CD8-positive, alpha-beta memory T cell (primary cell): ENCODE measurements at regions not wholly inside any gene's neighbourhood (a gene's known extent, or its start where the extent isn't known, plus 50 kb on each side); places are given as distances from the start of the nearest gene placed in this dataset.

Source experiments
- CTCF ChIA-PET: fragments of 350-600 bp; sonication (Branson Sonifier 250); formaldehyde crosslinking; loops from one replicate; lab custom pipeline; 2021; ENCODE audit warnings: antibody characterized with exemption; lab: Charles Lee
- POLR2A ChIA-PET: fragments of 350-600 bp; sonication (Branson Sonifier 250); formaldehyde crosslinking; loops from one replicate; lab custom pipeline; 2021; ENCODE audit warnings: antibody characterized with exemption; lab: Charles Lee
- DNase-seq, 5 donors: peaks; one replicate each; pipeline versions ENCODE4 v3.0.0 to v3.0.0-alpha.2; 2020 to 2022; ENCODE audit warnings: mixed read lengths in 1 of 5
- H3K27ac ChIP-seq: one replicate; pipeline ENCODE4 v1.7.0; 2013; ENCODE audit warnings: low read depth, mild to moderate bottlenecking, low read length, moderate library complexity
- H3K27me3 ChIP-seq: 2 replicates; pipeline ENCODE4 v1.7.0; 2013; ENCODE audit warnings: low read length, mild to moderate bottlenecking; ENCODE audit not compliant: insufficient read depth, poor library complexity, severe bottlenecking
- H3K36me3 ChIP-seq: 2 replicates; pipeline ENCODE4 v1.7.0; 2013; ENCODE audit warnings: mild to moderate bottlenecking, low read length, moderate library complexity; ENCODE audit not compliant: insufficient read depth
- H3K4me1 ChIP-seq: 2 replicates; pipeline ENCODE4 v1.7.0; 2013; ENCODE audit warnings: mild to moderate bottlenecking, low read length, moderate library complexity; ENCODE audit not compliant: insufficient read depth
- H3K4me3 ChIP-seq: 2 replicates; pipeline ENCODE4 v1.7.0; 2013; ENCODE audit warnings: mild to moderate bottlenecking, low read length
- H3K9me3 ChIP-seq: 2 replicates; pipeline ENCODE4 v1.7.0; 2013; ENCODE audit warnings: mild to moderate bottlenecking, low read length
- H3K27ac Mint-ChIP-seq, 8 donors: one replicate each; pipeline ENCODE4 v1.8.0; 2020 to 2021; ENCODE audit warnings: mixed read lengths in 8 of 8, mild to moderate bottlenecking in 6 of 8, inconsistent platforms in 3 of 8, moderate library complexity in 3 of 8
- H3K27me3 Mint-ChIP-seq, 2 donors: one replicate each; pipeline ENCODE4 v1.8.0; 2020 to 2021; ENCODE audit warnings: mixed read lengths in 2 of 2, mild to moderate bottlenecking in 1 of 2, moderate library complexity in 1 of 2
- H3K36me3 Mint-ChIP-seq, 3 donors: one replicate each; pipeline ENCODE4 v1.8.0; 2020 to 2021; ENCODE audit warnings: mixed read lengths in 3 of 3, inconsistent platforms in 1 of 3, mild to moderate bottlenecking in 1 of 3
- H3K4me1 Mint-ChIP-seq, 3 donors: one replicate each; pipeline ENCODE4 v1.8.0; 2020 to 2021; ENCODE audit warnings: mixed read lengths in 3 of 3, inconsistent platforms in 1 of 3, mild to moderate bottlenecking in 1 of 3
- H3K4me3 Mint-ChIP-seq, 7 donors: one replicate each; pipeline ENCODE4 v1.8.0; 2020 to 2021; ENCODE audit warnings: mixed read lengths in 7 of 7, mild to moderate bottlenecking in 6 of 7, moderate library complexity in 4 of 7, inconsistent platforms in 2 of 7
- H3K9me3 Mint-ChIP-seq, 5 donors: one replicate each; pipeline ENCODE4 v1.8.0; 2020 to 2022; ENCODE audit warnings: mixed read lengths in 5 of 5, mild to moderate bottlenecking in 3 of 5, moderate library complexity in 2 of 5, inconsistent platforms in 1 of 5

- no peak overlapping the region for H3K4me3 ChIP-seq
- no peaks in the 10 kb centered on the region for H3K9me3 ChIP-seq
- H3K4me3 Mint-ChIP-seq: no peak overlapping the region
- DNase-seq: no peak
- no peaks in the 10 kb centered on the region for H3K36me3 Mint-ChIP-seq
- H3K36me3 ChIP-seq: no peaks in the 10 kb centered on the region
- peaks cover 0 to 3% (median 0%) of the 10 kb centered on the region in 3 donors for H3K4me1 Mint-ChIP-seq
- ChIA-PET POLR2A (no interaction called here), CTCF (no interaction called here)
- H3K27ac ChIP-seq: no peak overlapping the region
- peaks cover 1 to 3% of the 10 kb centered on the region in 2 donors for H3K27me3 Mint-ChIP-seq
- no peak overlapping the region for H3K27ac Mint-ChIP-seq
- H3K27me3 ChIP-seq: no peaks in the 10 kb centered on the region
- no peaks in the 10 kb centered on the region for H3K4me1 ChIP-seq
- no peaks in the 10 kb centered on the region for H3K9me3 Mint-ChIP-seq
These were observed 90.0 kb downstream of the DSEL start for GRCh38 chr18:67426486-67426885.

GRCh38 chr18:67425672-67426071 is 90.8 kb downstream of the DSEL start:
- no peak overlapping the region for H3K27ac Mint-ChIP-seq
- H3K36me3 Mint-ChIP-seq: no peaks in the 10 kb centered on the region
- ChIA-PET POLR2A (no interaction called here), CTCF (no interaction called here)
- no peaks in the 10 kb centered on the region for H3K9me3 Mint-ChIP-seq
- Histone ChIP-seq H3K4me3 (no peak overlapping the region), H3K27me3 (no peaks in the 10 kb centered on the region), H3K4me1 (no peaks in the 10 kb centered on the region), H3K9me3 (no peaks in the 10 kb centered on the region), H3K27ac (no peak overlapping the region), H3K36me3 (no peaks in the 10 kb centered on the region)
- no peak overlapping the region for H3K4me3 Mint-ChIP-seq
- peaks cover 0 to 3% of the 10 kb centered on the region in 2 donors for H3K27me3 Mint-ChIP-seq
- no peak for DNase-seq
- peaks cover 0 to 3% (median 0%) of the 10 kb centered on the region in 3 donors for H3K4me1 Mint-ChIP-seq

GRCh38 chr18:67421651-67422050 is 94.9 kb downstream of the DSEL start:
- H3K9me3 Mint-ChIP-seq: no peaks in the 10 kb centered on the region
- peaks cover 0 to 3% of the 10 kb centered on the region in 2 donors for H3K27me3 Mint-ChIP-seq
- H3K4me3 ChIP-seq: no peak overlapping the region
- CTCF ChIA-PET: no interaction called here
- peaks cover 0 to 1% (median 0%) of the 10 kb centered on the region in 3 donors for H3K36me3 Mint-ChIP-seq
- no peaks in the 10 kb centered on the region for H3K36me3 ChIP-seq
- DNase-seq: no peak
- no peak overlapping the region for H3K27ac ChIP-seq
- no peak overlapping the region for H3K4me3 Mint-ChIP-seq
- H3K4me1 ChIP-seq: no peaks in the 10 kb centered on the region
- peaks cover 5 to 16% (median 7%) of the 10 kb centered on the region in 3 donors for H3K4me1 Mint-ChIP-seq
- no peak overlapping the region for H3K27ac Mint-ChIP-seq
- no peaks in the 10 kb centered on the region for H3K9me3 ChIP-seq
- no peaks in the 10 kb centered on the region for H3K27me3 ChIP-seq
- POLR2A ChIA-PET: no interaction called here

GRCh38 chr18:67417864-67418523 is 98.5 kb downstream of the DSEL start:
- Mint-ChIP-seq H3K4me1 (peaks cover 5 to 16% (median 7%) of the 10 kb centered on the region in 3 donors), H3K4me3 (peak overlapping the region; percentile 24 to 84 (median 77)), H3K27ac (peak overlapping the region; percentile 4 to 68 (median 50)), H3K27me3 (no peaks in the 10 kb centered on the region), H3K36me3 (peaks cover 0 to 1% (median 0%) of the 10 kb centered on the region in 3 donors), H3K9me3 (no peaks in the 10 kb centered on the region)
- no peaks in the 10 kb centered on the region for H3K4me1 ChIP-seq
- H3K27me3 ChIP-seq: no peaks in the 10 kb centered on the region
- DNase-seq: peak in 2 of 5 donors; percentile 33 to 52
- H3K4me3 ChIP-seq: peak overlapping the region; percentile 55
- ChIA-PET CTCF (interaction anchor here (1.5 kb wide), 1 partner anchor 9 kb away, joined by 3 read pairs; no protein-coding TSS in a partner anchor), POLR2A (no interaction called here)
- H3K27ac ChIP-seq: peak overlapping the region; percentile 20
- no peaks in the 10 kb centered on the region for H3K9me3 ChIP-seq
- no peaks in the 10 kb centered on the region for H3K36me3 ChIP-seq

GRCh38 chr18:67411116-67411515 is 105.4 kb downstream of the DSEL start:
- H3K27ac Mint-ChIP-seq: no peak overlapping the region
- ChIA-PET CTCF (no interaction called here), POLR2A (no interaction called here)
- no peaks in the 10 kb centered on the region for H3K4me1 ChIP-seq
- H3K36me3 Mint-ChIP-seq: no peaks in the 10 kb centered on the region
- no peaks in the 10 kb centered on the region for H3K4me1 Mint-ChIP-seq
- no peak overlapping the region for H3K4me3 Mint-ChIP-seq
- H3K27me3 Mint-ChIP-seq: no peaks in the 10 kb centered on the region
- no peak overlapping the region for H3K4me3 ChIP-seq
- DNase-seq: no peak
- H3K36me3 ChIP-seq: no peaks in the 10 kb centered on the region
- no peaks in the 10 kb centered on the region for H3K9me3 ChIP-seq
- no peaks in the 10 kb centered on the region for H3K9me3 Mint-ChIP-seq
- no peaks in the 10 kb centered on the region for H3K27me3 ChIP-seq
- no peak overlapping the region for H3K27ac ChIP-seq

DNA sequence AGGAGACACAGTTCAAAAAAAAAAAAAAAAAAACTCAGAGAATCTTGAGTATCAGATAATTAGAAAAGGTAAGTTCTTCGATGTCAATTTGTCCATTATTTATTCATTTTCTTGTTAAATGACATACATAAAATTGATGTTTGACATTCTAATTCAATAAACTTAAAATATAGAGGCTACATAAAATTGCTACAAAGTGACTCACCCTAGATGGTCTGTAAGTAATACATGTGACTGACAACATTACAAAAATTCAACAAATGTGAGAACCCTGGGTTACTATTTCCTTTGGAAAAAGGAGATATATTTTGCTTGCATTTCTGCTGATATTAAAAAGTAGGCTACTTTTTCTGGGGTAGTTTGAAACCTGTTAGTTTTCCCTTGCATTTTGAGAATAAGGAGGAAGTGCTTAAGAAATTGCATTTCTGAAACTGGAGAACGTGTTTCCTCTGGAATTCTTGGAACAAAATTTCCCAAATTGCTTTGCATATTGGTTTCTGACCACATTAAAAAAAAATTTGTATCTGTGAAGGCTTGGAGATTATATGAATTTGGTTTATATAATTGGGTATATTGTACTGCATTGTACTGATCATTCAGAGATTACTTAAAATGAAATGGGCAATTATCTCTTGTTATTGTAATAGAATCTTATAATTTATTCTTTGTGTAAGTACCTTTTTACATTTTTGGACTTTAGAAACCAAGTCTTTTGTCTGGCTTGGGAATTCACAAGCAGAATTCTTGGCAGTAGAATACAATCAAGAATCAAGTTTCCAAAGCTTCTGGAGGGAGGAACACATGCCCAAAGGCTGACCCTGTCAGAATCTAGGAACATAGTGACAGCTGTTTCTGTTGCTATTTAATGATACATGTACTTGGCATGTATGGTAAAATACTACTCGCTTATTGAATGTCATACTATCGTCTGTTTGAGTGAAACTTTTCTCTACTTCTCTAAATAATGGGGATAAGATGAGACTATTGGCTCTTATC is 106.1 kb downstream of the DSEL start:
- H3K4me1 ChIP-seq: no peaks in the 10 kb centered on the region
- Mint-ChIP-seq H3K4me1 (no peaks in the 10 kb centered on the region), H3K27me3 (no peaks in the 10 kb centered on the region), H3K9me3 (no peaks in the 10 kb centered on the region), H3K4me3 (no peak overlapping the region), H3K27ac (no peak overlapping the region), H3K36me3 (no peaks in the 10 kb centered on the region)
- no peak overlapping the region for H3K4me3 ChIP-seq
- ChIA-PET POLR2A (no interaction called here), CTCF (no interaction called here)
- H3K36me3 ChIP-seq: no peaks in the 10 kb centered on the region
- no peaks in the 10 kb centered on the region for H3K27me3 ChIP-seq
- no peak for DNase-seq
- no peak overlapping the region for H3K27ac ChIP-seq
- H3K9me3 ChIP-seq: no peaks in the 10 kb centered on the region

DNA sequence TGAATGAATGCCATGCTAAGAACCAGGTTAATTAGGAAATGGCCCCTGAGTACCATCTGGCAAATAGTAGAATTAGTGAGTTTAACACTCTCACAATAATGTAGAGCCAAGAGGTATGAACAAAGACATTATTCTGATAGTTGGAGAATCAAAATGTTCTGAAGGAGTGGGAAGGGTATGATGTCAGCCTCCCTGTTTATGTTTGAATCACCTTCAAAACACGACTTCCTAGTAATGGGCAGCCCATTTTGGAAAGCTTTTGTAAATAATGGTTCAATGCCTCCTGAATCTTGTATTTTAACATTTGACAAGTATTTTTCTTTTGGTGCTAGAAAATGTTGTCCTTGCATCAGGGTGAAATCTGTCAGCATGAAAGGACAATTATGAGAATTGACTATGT is 108.3 kb downstream of the DSEL start:
- no peak overlapping the region for H3K4me3 Mint-ChIP-seq
- DNase-seq: no peak
- H3K27ac ChIP-seq: no peak overlapping the region
- H3K36me3 ChIP-seq: no peaks in the 10 kb centered on the region
- CTCF ChIA-PET: no interaction called here
- H3K27ac Mint-ChIP-seq: no peak overlapping the region
- POLR2A ChIA-PET: no interaction called here
- no peaks in the 10 kb centered on the region for H3K27me3 Mint-ChIP-seq
- no peaks in the 10 kb centered on the region for H3K4me1 ChIP-seq
- peaks cover 1 to 6% (median 5%) of the 10 kb centered on the region in 3 donors for H3K4me1 Mint-ChIP-seq
- no peaks in the 10 kb centered on the region for H3K27me3 ChIP-seq
- no peaks in the 10 kb centered on the region for H3K9me3 ChIP-seq
- no peaks in the 10 kb centered on the region for H3K36me3 Mint-ChIP-seq
- H3K4me3 ChIP-seq: no peak overlapping the region
- H3K9me3 Mint-ChIP-seq: no peaks in the 10 kb centered on the region

- Mint-ChIP-seq H3K27ac (no peak overlapping the region), H3K4me3 (no peak overlapping the region), H3K9me3 (no peaks in the 10 kb centered on the region), H3K27me3 (peaks cover 0 to 3% of the 10 kb centered on the region in 2 donors), H3K36me3 (no peaks in the 10 kb centered on the region), H3K4me1 (peaks cover 1 to 6% (median 5%) of the 10 kb centered on the region in 3 donors)
- no peaks in the 10 kb centered on the region for H3K36me3 ChIP-seq
- DNase-seq: no peak
- POLR2A ChIA-PET: no interaction called here
- no peaks in the 10 kb centered on the region for H3K27me3 ChIP-seq
- H3K4me1 ChIP-seq: no peaks in the 10 kb centered on the region
- CTCF ChIA-PET: no interaction called here
- no peak overlapping the region for H3K27ac ChIP-seq
- no peak overlapping the region for H3K4me3 ChIP-seq
- H3K9me3 ChIP-seq: no peaks in the 10 kb centered on the region
These were observed 109.8 kb downstream of the DSEL start for GRCh38 chr18:67406714-67407113.
